GM21367 (cell line): ENCODE measurements at regions not wholly inside any gene's neighbourhood (a gene's known extent, or its start where the extent isn't known, plus 50 kb on each side); places are given as distances from the start of the nearest gene placed in this dataset.
"Not testable (repeated sequence)": the region's sequence is repeated elsewhere in the genome, so short reads cannot be mapped to it uniquely, and the experiment has no call there.

Experiments
- ATAC-seq: cut with Tn5 transposase; IDR thresholded peaks from one replicate; pipeline ENCODE4 v1.9.1; 2021; ENCODE audit not compliant: unreplicated experiment

- no peak for ATAC-seq
Measured at GRCh38 chr5:164073081-164073480, 567.7 kb downstream of the MAT2B start.

DNA sequence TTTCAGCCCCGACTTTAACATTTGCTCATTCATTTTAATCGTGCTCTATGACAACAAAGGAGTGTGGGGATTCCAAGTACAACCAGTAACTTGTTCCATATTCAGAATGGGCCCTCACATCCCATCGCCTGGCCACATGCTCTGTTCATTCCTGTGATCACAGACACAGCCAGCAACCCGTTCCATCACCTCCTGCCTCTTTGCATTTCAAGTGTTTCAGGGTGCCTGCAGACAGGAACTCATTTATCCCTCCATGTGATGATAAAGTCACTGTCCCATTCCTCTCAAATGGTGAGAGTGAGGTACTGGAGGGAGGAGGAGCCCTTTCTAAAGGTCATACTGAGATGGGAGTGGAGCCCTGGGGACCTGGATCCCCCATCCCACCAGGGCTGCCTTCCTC lies 571.1 kb downstream of the MAT2B start:
- no peak for ATAC-seq

GRCh38 chr5:164090358-164090757 lies 584.9 kb downstream of the MAT2B start:
- no peak for ATAC-seq

GRCh38 chr5:164091836-164092235 lies 586.4 kb downstream of the MAT2B start:
- ATAC-seq, result no peak

DNA sequence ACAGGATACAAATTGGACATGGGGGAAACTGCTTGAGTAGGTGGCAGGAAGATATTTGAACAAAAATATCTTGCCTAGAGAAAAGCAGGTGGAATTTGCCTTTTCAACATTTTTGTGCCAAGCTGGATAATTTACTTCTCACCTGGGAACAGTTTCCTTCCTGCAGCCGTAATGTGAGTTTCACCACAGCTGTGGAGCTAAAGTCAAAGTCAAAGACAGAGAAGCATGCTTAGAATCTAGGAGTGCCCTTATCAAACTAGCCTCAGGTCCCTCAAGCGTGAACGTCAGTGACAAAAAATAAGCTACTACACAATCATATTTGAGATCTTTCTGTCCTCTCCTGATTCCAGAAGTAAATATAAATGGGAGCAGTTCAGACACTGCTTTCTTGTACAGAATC lies 588.9 kb downstream of the MAT2B start:
- ATAC-seq, result no peak

- no peak for ATAC-seq
Measured at GRCh38 chr5:164097749-164098148, 592.3 kb downstream of the MAT2B start.

DNA sequence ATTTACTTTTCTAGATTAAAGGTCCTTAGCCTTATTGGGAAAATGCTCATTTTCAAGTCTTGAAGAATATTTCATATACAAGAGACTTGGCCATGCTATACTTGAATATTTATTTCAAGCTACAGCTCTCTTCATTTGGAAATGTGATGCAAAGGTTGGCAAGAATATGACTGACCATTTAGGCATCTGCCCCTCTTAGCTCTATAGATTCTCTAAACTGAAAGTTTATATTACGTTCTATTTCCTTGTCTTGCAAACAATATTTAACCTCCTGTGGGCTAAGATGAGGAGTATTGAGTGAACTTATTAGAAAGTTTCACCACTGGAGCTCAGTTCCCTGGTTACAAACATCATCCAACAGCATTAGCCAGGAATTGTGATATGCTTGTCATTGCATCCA lies 593.1 kb downstream of the MAT2B start:
- no peak for ATAC-seq

DNA sequence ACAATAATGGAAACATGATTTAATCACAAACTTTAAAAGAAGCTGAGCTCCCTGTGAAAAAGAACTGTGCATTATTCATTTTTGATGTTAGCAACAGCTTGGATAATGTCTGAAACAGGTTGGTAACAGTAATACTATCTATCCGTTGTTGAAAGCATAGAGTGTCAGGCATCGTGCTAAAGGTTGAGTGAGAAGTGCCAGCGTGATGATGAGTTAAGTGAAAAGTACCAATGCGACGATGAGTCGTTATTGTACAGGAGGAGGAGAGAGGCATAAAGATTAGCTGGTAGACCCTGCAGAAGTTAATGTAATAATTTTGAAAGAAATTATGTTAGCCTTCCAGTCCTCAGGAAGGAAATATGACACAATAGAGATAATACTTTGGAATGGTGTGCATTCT lies 593.6 kb downstream of the MAT2B start:
- ATAC-seq, result no peak

GRCh38 chr5:164115420-164115819 lies 610.0 kb downstream of the MAT2B start:
- no peak for ATAC-seq

- ATAC-seq, result peak; percentile 68
Measured at GRCh38 chr5:164119806-164120447, 614.5 kb downstream of the MAT2B start.

GRCh38 chr5:164127527-164127926 lies 622.1 kb downstream of the MAT2B start:
- ATAC-seq, result no peak

DNA sequence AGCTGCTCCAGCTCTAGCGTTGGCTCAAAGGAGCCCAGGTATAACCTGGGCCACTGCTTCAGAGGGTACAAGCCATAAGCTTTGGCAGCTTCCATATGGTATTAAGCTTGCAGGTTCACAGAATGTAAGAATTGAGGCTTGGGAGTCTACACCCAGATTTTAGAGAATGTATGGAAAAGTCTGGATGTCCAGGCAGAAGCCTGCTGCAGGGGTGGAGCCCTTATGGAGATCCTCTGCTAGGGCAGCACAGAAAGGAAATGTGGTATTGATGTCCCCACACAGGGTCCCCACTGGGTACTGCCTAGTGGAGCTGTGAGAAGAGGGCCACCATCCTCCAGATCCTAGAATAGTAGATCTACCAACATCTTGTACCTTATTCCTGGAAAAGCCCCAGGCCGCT lies 626.9 kb downstream of the MAT2B start:
- no peak for ATAC-seq

GRCh38 chr5:164137095-164137494 lies 631.7 kb downstream of the MAT2B start:
- no peak for ATAC-seq

DNA sequence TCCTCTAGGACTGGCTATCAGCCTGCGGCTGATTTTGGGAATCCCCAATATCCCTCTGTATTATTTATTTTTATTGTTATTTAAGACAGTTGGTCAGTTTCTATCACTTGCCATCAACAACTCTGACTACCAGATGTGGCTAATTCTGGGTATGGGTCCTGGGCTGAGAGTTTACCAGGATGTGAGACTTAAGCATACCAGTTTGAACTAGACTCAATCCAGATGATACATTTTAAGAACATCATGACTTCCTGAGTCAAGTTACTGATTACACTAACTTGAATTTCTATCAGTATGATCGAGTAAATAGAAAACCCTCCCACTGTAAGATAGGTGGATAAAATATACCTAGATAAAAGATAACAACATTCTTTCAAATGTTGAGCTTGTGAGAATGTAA lies 634.0 kb downstream of the MAT2B start:
- ATAC-seq, result no peak

- ATAC-seq, result no peak
Measured at GRCh38 chr5:164145458-164145857, 640.0 kb downstream of the MAT2B start.

GRCh38 chr5:164146223-164146622 lies 640.8 kb downstream of the MAT2B start:
- ATAC-seq, result no peak

GRCh38 chr5:164148292-164148691 lies 642.9 kb downstream of the MAT2B start:
- ATAC-seq, result no peak

DNA sequence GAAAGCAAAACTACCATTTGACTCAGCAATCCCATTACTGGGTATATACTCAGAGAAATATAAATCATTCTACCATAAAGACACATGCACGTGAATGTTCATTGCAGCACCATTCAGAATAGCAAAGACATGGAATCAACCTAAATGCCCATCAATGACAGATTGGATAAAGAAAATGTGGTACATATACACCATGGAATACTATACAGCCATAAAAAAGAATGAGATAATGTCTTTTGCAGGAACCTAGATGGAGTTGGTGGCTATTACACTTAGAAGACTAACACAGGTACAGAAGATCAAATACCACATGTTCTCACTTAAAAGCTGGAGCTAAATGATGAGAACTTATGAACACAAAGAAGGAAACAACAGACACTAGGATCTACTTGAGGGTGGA lies 647.1 kb downstream of the MAT2B start:
- ATAC-seq, result not testable (repeated sequence)

- no peak for ATAC-seq
Measured at GRCh38 chr5:164153469-164154172, 648.2 kb downstream of the MAT2B start.

- ATAC-seq, result no peak
Measured at GRCh38 chr5:164170814-164171213, 665.4 kb downstream of the MAT2B start.

GRCh38 chr5:164175083-164175482 lies 669.7 kb downstream of the MAT2B start:
- ATAC-seq, result no peak

DNA sequence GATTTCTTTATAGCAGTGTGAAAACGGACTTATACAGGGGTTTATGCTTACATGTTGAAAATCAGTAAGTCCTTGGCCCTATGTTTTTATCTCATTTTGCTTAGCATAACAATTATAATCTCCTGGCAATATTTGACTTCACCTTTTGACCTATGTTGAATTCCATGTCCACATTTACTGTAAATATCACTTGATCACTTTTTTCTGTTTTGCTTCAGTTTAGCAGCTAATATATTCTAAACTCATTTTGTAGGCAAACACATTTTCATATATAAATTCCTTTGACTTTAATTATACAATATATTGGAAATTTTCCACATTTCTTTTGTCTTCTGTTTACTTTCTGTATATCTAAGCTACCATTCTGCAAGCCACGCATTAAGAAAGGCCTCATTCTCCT lies 674.0 kb downstream of the MAT2B start:
- no peak for ATAC-seq

DNA sequence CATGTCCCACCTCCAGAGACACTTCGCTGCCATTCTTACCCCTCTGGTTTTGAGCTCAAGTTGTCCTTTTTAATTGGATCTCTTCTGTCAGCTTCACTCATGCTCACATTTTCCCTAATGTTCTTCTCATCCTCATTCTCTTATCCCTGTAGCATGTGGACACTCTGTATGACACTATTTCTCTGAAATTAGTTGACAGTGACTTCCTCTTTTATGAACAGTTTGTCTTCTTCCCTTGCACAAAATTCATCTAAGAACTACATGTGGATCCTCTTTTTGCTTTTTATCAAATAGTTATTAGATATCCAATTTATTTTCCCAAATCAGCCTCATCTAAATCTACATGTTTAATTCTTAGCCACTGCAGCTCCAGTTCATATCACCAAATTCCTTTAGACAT lies 676.2 kb downstream of the MAT2B start:
- ATAC-seq, result no peak
